SIG-M5 treated with dmso at 0.1 percent for 504 hours (cell line): ENCODE measurements at regions not wholly inside any gene's neighbourhood (a gene's known extent, or its start where the extent isn't known, plus 50 kb on each side); places are given as distances from the start of the nearest gene placed in this dataset.
"Not testable (repeated sequence)": the region's sequence is repeated elsewhere in the genome, so short reads cannot be mapped to it uniquely, and the experiment has no call there.

Experiments
- DNase-seq: peaks from one replicate; lab custom pipeline; 2025; ENCODE audit not compliant: unreplicated experiment; lab: John Stamatoyannopoulos, UW

- no peak for DNase-seq
Measured at GRCh38 chr1:172717722-172718465, 59.0 kb downstream of the FASLG start.

GRCh38 chr1:172719066-172719627 lies 60.2 kb downstream of the FASLG start:
- DNase-seq = no peak

GRCh38 chr1:172719694-172720138 lies 60.8 kb downstream of the FASLG start:
- peak; percentile 35 for DNase-seq

- no peak for DNase-seq
Measured at GRCh38 chr1:172720339-172720738, 61.4 kb downstream of the FASLG start.

- DNase-seq = no peak
Measured at GRCh38 chr1:172723251-172723650, 64.3 kb downstream of the FASLG start.

- no peak for DNase-seq
Measured at GRCh38 chr1:172724232-172724631, 65.3 kb downstream of the FASLG start.

- peak; percentile 41 for DNase-seq
Measured at GRCh38 chr1:172724765-172725613, 66.1 kb downstream of the FASLG start.

- DNase-seq = peak; percentile 39
Measured at GRCh38 chr1:172726740-172727139, 67.8 kb downstream of the FASLG start.

- no peak for DNase-seq
Measured at GRCh38 chr1:172727275-172727857, 68.5 kb downstream of the FASLG start.

- peak; percentile 70 for DNase-seq
Measured at GRCh38 chr1:172727956-172728603, 69.2 kb downstream of the FASLG start.

- DNase-seq = not testable (repeated sequence)
Measured at GRCh38 chr1:172728705-172729104, 69.8 kb downstream of the FASLG start.

- no peak for DNase-seq
Measured at GRCh38 chr1:172732427-172732826, 73.5 kb downstream of the FASLG start.

GRCh38 chr1:172733815-172734214 lies 74.9 kb downstream of the FASLG start:
- peak; percentile 72 for DNase-seq

GRCh38 chr1:172738389-172738788 lies 79.5 kb downstream of the FASLG start:
- DNase-seq = no peak

GRCh38 chr1:172742599-172743500 lies 83.9 kb downstream of the FASLG start:
- DNase-seq = peak; percentile 52

GRCh38 chr1:172745014-172745413 lies 86.1 kb downstream of the FASLG start:
- peak; percentile 90 for DNase-seq

GRCh38 chr1:172746091-172746949 lies 87.4 kb downstream of the FASLG start:
- peak; percentile 95 for DNase-seq

GRCh38 chr1:172748201-172748600 lies 89.3 kb downstream of the FASLG start:
- DNase-seq = no peak

- no peak for DNase-seq
Measured at GRCh38 chr1:172751683-172752082, 92.8 kb downstream of the FASLG start.
